Parathyroid adenoma (tissue), 2 donors: ENCODE measurements at regions not wholly inside any gene's neighbourhood (a gene's known extent, or its start where the extent isn't known, plus 50 kb on each side); places are given as distances from the start of the nearest gene placed in this dataset.

Experiments
- H2AFZ ChIP-seq: fragments of 300-600 bp; sonication (generic); one replicate; pipeline ENCODE4 v1.7.0; 2017; ENCODE audit warnings: antibody characterized with exemption, mild to moderate bottlenecking
- H3K27ac ChIP-seq: fragments of 300-600 bp; sonication (generic); one replicate; pipeline ENCODE4 v1.7.0; 2017
- H3K27me3 ChIP-seq: fragments of 300-600 bp; sonication (generic); one replicate; pipeline ENCODE4 v1.7.0; 2017; ENCODE audit warnings: low read length; ENCODE audit not compliant: control insufficient read depth, insufficient read depth
- H3K36me3 ChIP-seq: fragments of 300-600 bp; sonication (generic); one replicate; pipeline ENCODE4 v1.7.0; 2017; ENCODE audit warnings: low read length; ENCODE audit not compliant: control insufficient read depth, insufficient read depth
- H3K4me1 ChIP-seq: fragments of 300-600 bp; sonication (generic); one replicate; pipeline ENCODE4 v1.7.0; 2017; ENCODE audit warnings: control low read depth
- H3K4me2 ChIP-seq: fragments of 300-600 bp; sonication (generic); one replicate; pipeline ENCODE4 v1.7.0; 2017; ENCODE audit warnings: low read length
- H3K4me3 ChIP-seq: fragments of 300-600 bp; sonication (generic); one replicate; pipeline ENCODE4 v1.7.0; 2017; ENCODE audit warnings: low read depth, low read length
- H3K79me2 ChIP-seq: fragments of 300-600 bp; sonication (generic); one replicate; pipeline ENCODE4 v1.7.0; 2017; ENCODE audit warnings: control low read depth
- H3K9ac ChIP-seq: fragments of 300-600 bp; sonication (generic); one replicate; pipeline ENCODE4 v1.7.0; 2017; ENCODE audit warnings: mild to moderate bottlenecking
- H3K9me3 ChIP-seq: fragments of 300-600 bp; sonication (generic); one replicate; pipeline ENCODE4 v1.7.0; 2017; ENCODE audit warnings: low read length; ENCODE audit not compliant: control insufficient read depth
- CTCF ChIP-seq: fragments of 300-600 bp; sonication (generic); IDR thresholded peaks from one replicate; pipeline ENCODE4 v1.7.0; 2017; ENCODE audit warnings: antibody characterized with exemption, mild to moderate bottlenecking
- donor health status: primary hyperparathyroidism.

GRCh38 chr5:124806026-124806372 lies 59.6 kb upstream of the ZNF608 start:
- Histone ChIP-seq H3K27me3 (no peaks in the 10 kb centered on the region), H3K4me2 (peak overlapping the region; percentile 21), H2AFZ (no peak overlapping the region), H3K4me3 (no peak overlapping the region), H3K4me1 (peaks cover 8% of the 10 kb centered on the region), H3K9ac (no peak overlapping the region), H3K9me3 (no peaks in the 10 kb centered on the region), H3K79me2 (no peaks in the 10 kb centered on the region), H3K36me3 (no peaks in the 10 kb centered on the region), H3K27ac (no peak overlapping the region)
- no peak for TF ChIP-seq CTCF

- peak overlapping the region; percentile 43 for H2AFZ ChIP-seq
- H3K4me2 ChIP-seq = peak overlapping the region; percentile 40
- TF ChIP-seq CTCF = no peak
- H3K36me3 ChIP-seq = no peaks in the 10 kb centered on the region
- H3K4me1 ChIP-seq = peaks cover 8% of the 10 kb centered on the region
- no peaks in the 10 kb centered on the region for H3K9me3 ChIP-seq
- H3K27me3 ChIP-seq = no peaks in the 10 kb centered on the region
- H3K4me3 ChIP-seq = no peak overlapping the region
- H3K27ac ChIP-seq = no peak overlapping the region
- H3K79me2 ChIP-seq = no peaks in the 10 kb centered on the region
- H3K9ac ChIP-seq = no peak overlapping the region
Measured at GRCh38 chr5:124806373-124807077, 60.1 kb upstream of the ZNF608 start.

- Histone ChIP-seq H3K9ac (no peak overlapping the region), H3K4me1 (peaks cover 8% of the 10 kb centered on the region), H3K79me2 (no peaks in the 10 kb centered on the region), H3K36me3 (no peaks in the 10 kb centered on the region), H3K4me3 (no peak overlapping the region), H3K4me2 (no peak overlapping the region), H3K27me3 (peaks cover 3% of the 10 kb centered on the region), H3K27ac (no peak overlapping the region), H2AFZ (no peak overlapping the region), H3K9me3 (no peaks in the 10 kb centered on the region)
- TF ChIP-seq CTCF = no peak
Measured at GRCh38 chr5:124808842-124809268, 62.4 kb upstream of the ZNF608 start.

- Histone ChIP-seq H3K9ac (no peak overlapping the region), H3K27ac (no peak overlapping the region), H3K9me3 (no peaks in the 10 kb centered on the region), H3K79me2 (no peaks in the 10 kb centered on the region), H3K36me3 (no peaks in the 10 kb centered on the region), H3K4me1 (peaks cover 8% of the 10 kb centered on the region), H2AFZ (no peak overlapping the region), H3K4me2 (no peak overlapping the region), H3K27me3 (peaks cover 3% of the 10 kb centered on the region), H3K4me3 (no peak overlapping the region)
- TF ChIP-seq CTCF = no peak
Measured at GRCh38 chr5:124810396-124811006, 64.1 kb upstream of the ZNF608 start.
